ENCODE measurements at regions not wholly inside any gene's neighbourhood (a gene's known extent, or its start where the extent isn't known, plus 50 kb on each side); places are given as distances from the start of the nearest gene placed in this dataset.

DNA sequence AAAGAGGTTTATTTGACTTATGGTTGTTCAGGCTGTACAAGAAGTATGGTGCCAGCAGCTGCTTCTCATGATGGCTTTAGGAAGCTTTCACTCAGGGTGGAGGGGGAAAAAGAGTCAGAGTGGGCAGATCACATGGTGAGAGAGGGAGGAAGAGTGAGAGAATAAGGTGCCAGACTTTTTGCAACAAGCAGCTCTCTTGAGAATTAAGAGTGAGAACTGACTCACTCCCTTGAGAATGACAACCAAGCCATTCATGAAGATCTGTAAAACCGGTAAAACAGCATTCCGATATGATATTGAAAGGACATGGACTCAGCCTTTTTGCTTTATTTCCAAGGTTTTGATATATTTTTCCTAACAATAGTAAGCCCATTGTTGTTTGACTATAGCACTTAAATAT, 501.2 kb downstream of the GALC start:
- Histone ChIP-seq H3K36me3 (no peaks in the 10 kb centered on the region), H3K4me3 (no peak overlapping the region), H3K27ac (no peak overlapping the region), H3K27me3 (no peaks in the 10 kb centered on the region), H3K9me3 (no peaks in the 10 kb centered on the region), H3K4me1 (peaks cover 0 to 2% (median 0%) of the 10 kb centered on the region in 3 donors)
- DNase-seq = no peak
- intact Hi-C loops (cut with DNase I) = no loop called here
- TF ChIP-seq CTCF (IDR thresholded peaks at IDR 0.05) = no peak
- ATAC-seq = peak in 1 of 4 donors; percentile 11
- 66 to 73% methylated on average over 2 of the region's 2 CpGs for WGBS, 2 donors
- no peak for FAIRE-seq

DNA sequence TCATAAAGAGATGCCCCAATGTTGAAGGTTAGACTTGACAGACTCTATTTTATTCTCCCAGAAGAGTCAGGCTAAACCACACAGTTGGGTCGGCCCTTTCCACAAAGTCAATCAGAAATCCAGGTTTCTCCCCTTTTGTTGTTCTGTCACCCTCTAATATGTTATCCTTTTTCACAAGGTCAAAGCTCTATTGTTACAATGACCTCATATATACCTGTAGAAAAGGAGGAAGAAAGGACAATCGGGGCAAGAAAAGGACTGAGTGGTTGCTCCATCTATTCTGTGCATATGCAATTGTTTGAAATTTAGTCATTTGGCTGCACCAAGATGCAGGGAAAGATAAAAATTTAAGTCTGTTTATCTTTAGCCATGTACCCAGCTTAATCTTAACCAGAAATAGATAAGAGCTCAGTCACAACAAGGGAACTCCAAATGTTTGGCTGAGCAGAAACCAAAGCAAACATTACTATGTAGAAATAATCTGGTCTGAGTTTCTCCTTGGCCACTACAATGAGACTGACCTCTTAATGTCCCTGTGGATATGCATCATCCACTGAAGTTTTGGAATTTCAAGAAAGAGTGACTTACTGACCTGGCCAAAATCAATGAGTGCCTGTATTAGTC, 503.7 kb downstream of the GALC start:
- Histone ChIP-seq H3K4me3 (no peak overlapping the region), H3K27ac (no peak overlapping the region), H3K27me3 (no peaks in the 10 kb centered on the region), H3K4me1 (peaks cover 0 to 2% (median 0%) of the 10 kb centered on the region in 3 donors), H3K36me3 (no peaks in the 10 kb centered on the region), H3K9me3 (no peaks in the 10 kb centered on the region)
- intact Hi-C loops (cut with DNase I) = no loop called here
- no peak for FAIRE-seq
- no peak for TF ChIP-seq CTCF (IDR thresholded peaks at IDR 0.05)
- WGBS, 2 donors = 28 to 40% methylated on average over 2 of the region's 2 CpGs
- DNase-seq = no peak
- peak in 3 of 4 donors; percentile 61 to 90 (median 62) for ATAC-seq

GRCh38 chr14:87483271-87484260, 509.4 kb downstream of the GALC start:
- H3K4me3 ChIP-seq = no peak overlapping the region
- TF ChIP-seq CTCF (IDR thresholded peaks at IDR 0.05) = no peak
- no peak for FAIRE-seq
- ATAC-seq = peak in 1 of 4 donors; percentile 42
- no peaks in the 10 kb centered on the region for H3K9me3 ChIP-seq
- 47% methylated on average over 8 of the region's 8 CpGs for WGBS, 2 donors
- DNase-seq = peak in 1 of 6 donors; percentile 9
- no peaks in the 10 kb centered on the region for H3K4me1 ChIP-seq
- no peaks in the 10 kb centered on the region for H3K36me3 ChIP-seq
- intact Hi-C loops (cut with DNase I) = no loop called here
- no peak overlapping the region for H3K27ac ChIP-seq
- H3K27me3 ChIP-seq = no peaks in the 10 kb centered on the region

GRCh38 chr14:87468531-87468930, 524.5 kb downstream of the GALC start:
- H3K9me3 ChIP-seq = no peaks in the 10 kb centered on the region

More at GRCh38 chr14:87468531-87468930, 524.5 kb downstream of the GALC start:
- no peak for FAIRE-seq
- DNase-seq = no peak
- H3K4me3 ChIP-seq = no peak overlapping the region
- no peak overlapping the region for H3K27ac ChIP-seq
- H3K4me1 ChIP-seq = no peaks in the 10 kb centered on the region
- no peaks in the 10 kb centered on the region for H3K27me3 ChIP-seq
- ATAC-seq = no peak
- intact Hi-C loops (cut with DNase I) = no loop called here
- no peak for TF ChIP-seq CTCF (IDR thresholded peaks at IDR 0.05)
- WGBS, 2 donors = 83 to 96% methylated on average over 1 of the region's 1 CpG
- no peaks in the 10 kb centered on the region for H3K36me3 ChIP-seq
